Urinary bladder (tissue), 3 donors: ENCODE measurements at regions not wholly inside any gene's neighbourhood (a gene's known extent, or its start where the extent isn't known, plus 50 kb on each side); places are given as distances from the start of the nearest gene placed in this dataset.
A peak's percentile ranks its signal among the peaks of the same experiment; 100 is the strongest.

Source experiments
- DNase-seq: peaks from one replicate; pipeline ENCODE4 v3.0.0-alpha.2; 2015; ENCODE audit errors: extremely low spot score
- H3K27ac ChIP-seq: one replicate; pipeline ENCODE4 v1.5.1; 2013; ENCODE audit warnings: low read depth, mild to moderate bottlenecking, moderate library complexity
- H3K36me3 ChIP-seq: one replicate; pipeline ENCODE4 v1.6.1; 2013; ENCODE audit warnings: mild to moderate bottlenecking, moderate library complexity; ENCODE audit not compliant: insufficient read depth
- H3K4me1 ChIP-seq: one replicate; pipeline ENCODE4 v1.6.1; 2013; ENCODE audit warnings: mild to moderate bottlenecking, moderate library complexity; ENCODE audit not compliant: insufficient read depth
- H3K4me3 ChIP-seq: one replicate; pipeline ENCODE4 v1.5.1; 2013; ENCODE audit warnings: low read depth, low read length
- WGBS: extraction: QIAGEN DNeasy Blood & Tissue Kit; methylation state at CpG from one replicate; pipeline ENCODE4 v1.1.7; 2013; 5-methylcytosine and 5-hydroxymethylcytosine counted together
- donor health status: healthy with polysubstance abuse.
- donor health status: healthy.

DNA sequence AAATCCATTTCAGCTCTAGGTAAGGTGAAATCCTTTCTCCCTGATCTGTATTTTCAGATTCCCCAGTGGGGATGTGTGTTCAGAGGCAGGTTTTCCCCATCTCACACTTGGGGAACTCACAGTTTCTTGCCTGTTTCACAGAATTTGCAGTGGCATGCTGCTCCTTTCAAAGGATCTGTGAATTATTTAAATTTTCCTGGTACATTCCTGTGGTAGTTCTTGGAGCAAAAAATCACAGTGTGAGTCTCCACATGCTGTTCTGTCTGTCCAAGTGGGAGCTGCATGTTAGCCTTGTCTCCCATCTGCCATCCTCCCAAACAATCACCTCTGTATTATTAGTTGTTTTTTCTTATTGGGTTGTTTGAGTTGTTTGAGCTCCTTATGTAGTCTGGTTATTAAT lies 372.9 kb downstream of the ARL6IP6 start:
- H3K4me3 ChIP-seq: no peak overlapping the region
- no peak for DNase-seq
- H3K27ac ChIP-seq: no peak overlapping the region
- H3K36me3 ChIP-seq: no peaks in the 10 kb centered on the region
- H3K4me1 ChIP-seq: no peaks in the 10 kb centered on the region

DNA sequence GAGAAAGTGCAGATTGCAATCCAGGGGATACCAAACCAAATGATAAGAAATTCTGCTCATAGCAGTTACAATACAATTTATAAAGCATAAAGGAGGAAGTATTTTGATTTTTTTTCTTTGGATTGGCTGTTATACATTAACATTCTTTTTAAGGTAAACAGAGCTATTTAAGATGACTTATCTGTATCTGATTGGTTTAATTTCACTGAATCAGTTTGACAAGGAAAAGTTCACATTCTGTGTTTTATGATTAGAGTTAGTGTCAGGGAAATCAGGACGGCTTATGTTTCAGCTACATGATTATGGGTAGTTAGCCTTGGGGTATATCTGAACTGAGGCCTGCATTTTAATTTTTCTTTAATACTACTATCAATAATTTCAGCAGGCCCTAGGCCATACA lies 360.9 kb downstream of the ARL6IP6 start:
- H3K4me3 ChIP-seq: no peak overlapping the region
- DNase-seq: no peak
- 79% methylated on average over 1 of the region's 1 CpG for WGBS
- H3K36me3 ChIP-seq: no peaks in the 10 kb centered on the region
- H3K4me1 ChIP-seq: no peaks in the 10 kb centered on the region
- no peak overlapping the region for H3K27ac ChIP-seq

DNA sequence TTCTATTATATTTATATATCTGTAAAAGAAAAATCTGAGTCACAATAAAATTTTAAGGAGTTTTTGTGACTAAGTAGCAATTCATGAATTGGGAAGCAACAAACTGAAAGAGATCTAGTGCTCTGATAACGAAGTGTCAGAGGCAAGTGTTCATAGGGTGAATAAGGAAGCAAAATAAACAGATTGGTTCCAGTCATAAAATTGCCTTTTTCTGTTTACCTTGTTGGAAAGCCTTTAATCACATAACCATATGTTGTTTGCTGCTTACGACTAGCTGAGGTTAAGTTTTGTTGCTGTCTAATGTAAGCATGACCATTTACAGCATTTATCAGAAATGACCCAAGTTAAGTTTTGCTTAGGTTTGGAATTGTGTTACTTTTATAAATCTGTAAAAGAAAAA lies 358.9 kb downstream of the ARL6IP6 start:
- DNase-seq: no peak
- Histone ChIP-seq H3K4me1 (no peaks in the 10 kb centered on the region), H3K4me3 (no peak overlapping the region), H3K27ac (no peak overlapping the region), H3K36me3 (no peaks in the 10 kb centered on the region)
- WGBS: 39% methylated on average over 2 of the region's 2 CpGs

DNA sequence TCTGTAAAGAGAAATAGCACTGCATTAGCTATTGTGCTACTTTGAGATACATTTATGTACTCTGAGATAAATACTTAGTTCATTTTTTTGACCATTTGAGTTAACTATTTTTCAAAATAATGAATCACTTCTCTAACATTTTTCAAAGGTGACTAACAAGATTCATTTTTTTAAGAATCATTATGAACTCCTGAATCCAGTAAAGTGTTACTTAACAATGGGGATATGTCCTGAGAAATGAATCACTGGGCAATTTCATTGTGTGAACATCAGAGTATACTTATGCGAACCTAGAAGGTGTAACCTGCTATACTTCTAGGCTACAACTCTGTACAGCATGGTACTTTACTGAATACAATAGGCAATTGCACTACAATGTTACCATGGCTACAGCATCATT lies 355.8 kb downstream of the ARL6IP6 start:
- Histone ChIP-seq H3K4me1 (no peaks in the 10 kb centered on the region), H3K36me3 (no peaks in the 10 kb centered on the region), H3K4me3 (no peak overlapping the region), H3K27ac (no peak overlapping the region)
- 93% methylated on average over 1 of the region's 1 CpG for WGBS
- DNase-seq: no peak

DNA sequence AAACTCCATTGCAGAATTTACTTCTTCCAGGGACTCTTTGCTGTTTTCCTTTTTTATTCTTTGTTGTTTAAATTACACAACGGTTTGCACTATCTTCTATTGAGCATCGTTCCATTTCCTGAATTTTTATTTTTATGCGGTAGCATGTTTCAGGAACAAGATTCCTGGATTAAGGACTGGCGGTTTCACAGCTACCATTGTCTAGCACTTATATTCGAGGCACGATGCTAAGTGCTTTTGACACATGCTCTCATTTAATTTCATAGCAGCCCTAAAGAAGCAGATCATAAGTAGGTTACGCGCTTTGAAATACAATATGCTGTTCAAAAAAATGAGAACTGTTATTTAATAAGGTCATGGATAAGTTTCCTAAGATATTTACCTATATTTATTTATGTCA lies 354.4 kb downstream of the ARL6IP6 start:
- Histone ChIP-seq H3K27ac (no peak overlapping the region), H3K36me3 (no peaks in the 10 kb centered on the region), H3K4me3 (no peak overlapping the region), H3K4me1 (no peaks in the 10 kb centered on the region)
- no peak for DNase-seq
- WGBS: 80% methylated on average over 8 of the region's 8 CpGs

DNA sequence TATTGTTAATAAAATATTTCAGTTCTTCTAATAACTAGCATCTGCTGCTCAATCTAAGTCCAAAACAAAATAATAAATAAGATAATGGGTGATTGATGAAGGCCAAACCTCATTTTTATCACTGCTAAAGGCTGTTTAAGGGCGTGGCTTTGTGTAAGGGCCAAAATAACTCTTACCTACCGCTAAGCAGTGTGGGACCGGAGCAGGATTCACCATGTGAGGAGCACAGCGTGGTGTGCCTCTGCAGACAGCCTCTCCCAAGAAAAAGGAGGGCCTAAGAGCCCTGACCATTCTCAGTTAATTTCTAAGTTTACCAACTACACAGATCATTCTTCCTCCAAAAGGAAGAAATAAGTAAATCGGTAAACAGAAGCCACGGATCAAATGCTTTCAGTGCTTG lies 353.7 kb downstream of the ARL6IP6 start:
- no peak overlapping the region for H3K27ac ChIP-seq
- no peaks in the 10 kb centered on the region for H3K4me1 ChIP-seq
- no peak for DNase-seq
- WGBS: 40% methylated on average over 6 of the region's 6 CpGs
- no peaks in the 10 kb centered on the region for H3K36me3 ChIP-seq
- no peak overlapping the region for H3K4me3 ChIP-seq

DNA sequence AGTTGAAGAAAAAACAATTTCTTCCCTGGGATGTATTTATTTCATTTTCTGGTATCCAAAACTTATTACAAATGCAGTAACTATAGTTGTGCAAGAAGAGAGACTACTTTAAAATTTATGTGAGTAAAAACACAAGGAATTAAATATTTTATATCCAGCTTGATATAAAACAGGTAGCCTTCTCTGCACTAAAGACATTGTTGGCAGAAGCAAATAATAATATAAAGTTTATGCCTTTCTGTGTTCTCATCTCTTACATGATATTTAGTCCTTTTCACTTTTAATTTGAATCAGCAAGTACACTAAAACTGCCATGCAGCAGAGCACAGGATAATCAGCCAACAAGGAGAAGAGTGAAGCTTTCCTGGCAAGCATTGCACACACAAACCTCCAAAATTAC lies 352.7 kb downstream of the ARL6IP6 start:
- no peak overlapping the region for H3K4me3 ChIP-seq
- no peaks in the 10 kb centered on the region for H3K36me3 ChIP-seq
- H3K4me1 ChIP-seq: no peaks in the 10 kb centered on the region
- DNase-seq: no peak
- H3K27ac ChIP-seq: no peak overlapping the region

DNA sequence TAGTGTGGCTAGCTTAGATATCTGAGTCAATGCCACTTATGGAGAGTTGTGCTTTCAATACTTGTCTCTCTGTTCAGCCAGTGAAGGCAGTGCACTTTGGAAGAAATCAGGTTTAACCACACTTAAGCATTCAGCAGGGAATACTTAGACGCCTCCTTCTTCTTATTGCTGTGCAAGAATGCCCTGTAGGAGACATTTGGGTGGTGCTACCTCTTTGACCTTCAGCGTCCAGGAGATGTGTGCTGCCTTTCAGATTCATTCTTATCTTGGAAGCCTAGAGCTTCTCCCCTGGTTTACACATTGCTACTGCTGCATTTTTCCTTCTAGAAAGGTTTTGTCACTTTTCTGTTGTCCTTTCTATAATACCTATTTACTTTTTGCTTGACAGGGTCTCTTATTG lies 350.5 kb downstream of the ARL6IP6 start:
- H3K36me3 ChIP-seq: no peaks in the 10 kb centered on the region
- 88% methylated on average over 2 of the region's 2 CpGs for WGBS
- no peaks in the 10 kb centered on the region for H3K4me1 ChIP-seq
- H3K27ac ChIP-seq: no peak overlapping the region
- no peak overlapping the region for H3K4me3 ChIP-seq
- DNase-seq: no peak

DNA sequence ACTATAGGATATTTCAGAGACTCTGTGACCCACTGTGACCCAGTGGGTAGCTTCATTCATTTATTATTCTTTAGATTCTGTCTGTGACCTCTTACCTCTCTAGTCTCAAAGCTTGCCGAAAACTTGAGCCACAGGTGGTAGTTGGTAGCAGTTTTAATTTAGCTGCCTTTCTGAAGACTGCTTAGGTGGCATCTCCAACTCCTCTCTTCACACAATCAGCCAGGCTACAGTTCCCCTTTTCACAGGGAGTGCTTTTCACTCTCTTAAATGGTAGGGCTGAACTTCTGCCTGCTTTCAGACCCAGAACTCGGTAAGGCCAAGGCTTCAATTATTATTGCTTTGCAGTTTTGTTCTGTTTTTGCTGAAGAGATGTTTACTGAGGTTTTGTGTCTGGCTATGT lies 349.6 kb downstream of the ARL6IP6 start:
- no peaks in the 10 kb centered on the region for H3K4me1 ChIP-seq
- no peak overlapping the region for H3K27ac ChIP-seq
- H3K36me3 ChIP-seq: no peaks in the 10 kb centered on the region
- H3K4me3 ChIP-seq: no peak overlapping the region
- 81% methylated on average over 2 of the region's 2 CpGs for WGBS
- DNase-seq: no peak

DNA sequence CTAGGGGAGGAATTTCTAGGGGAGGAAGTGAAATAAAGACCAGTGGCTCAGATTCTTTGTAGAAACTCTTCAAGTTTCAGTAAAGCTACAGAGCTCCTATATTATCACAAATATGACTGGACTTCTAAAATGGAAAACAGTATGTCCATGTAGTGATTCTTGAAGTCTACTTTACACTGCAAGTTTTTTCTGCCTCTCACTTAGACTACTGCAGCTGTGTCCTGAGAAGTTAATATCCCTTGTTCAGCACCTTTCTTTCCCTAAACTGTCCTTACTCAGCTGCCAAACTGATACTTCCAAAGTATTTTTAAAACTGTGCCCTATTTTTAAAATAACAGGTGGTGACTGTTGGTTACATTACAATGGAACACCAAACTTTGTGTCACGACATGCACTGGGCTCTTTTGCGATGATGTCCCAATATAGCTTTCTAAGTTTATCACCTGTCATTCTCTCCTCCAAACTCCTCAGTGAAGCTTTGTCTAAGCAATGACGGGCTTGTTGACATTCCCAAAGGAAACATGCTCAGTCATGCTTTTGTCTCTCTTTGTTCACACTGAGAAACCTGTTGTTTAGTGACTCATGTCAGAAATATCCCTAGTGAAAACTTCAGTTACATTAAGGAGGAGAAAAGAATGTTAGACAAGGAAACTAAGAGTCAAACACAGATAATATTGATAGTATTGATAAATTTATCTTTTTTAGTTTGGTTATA lies 341.1 kb downstream of the ARL6IP6 start:
- Histone ChIP-seq H3K36me3 (no peaks in the 10 kb centered on the region), H3K27ac (no peak overlapping the region), H3K4me1 (no peaks in the 10 kb centered on the region), H3K4me3 (no peak overlapping the region)
- DNase-seq: peak; percentile 50
- WGBS: 51% methylated on average over 3 of the region's 3 CpGs

DNA sequence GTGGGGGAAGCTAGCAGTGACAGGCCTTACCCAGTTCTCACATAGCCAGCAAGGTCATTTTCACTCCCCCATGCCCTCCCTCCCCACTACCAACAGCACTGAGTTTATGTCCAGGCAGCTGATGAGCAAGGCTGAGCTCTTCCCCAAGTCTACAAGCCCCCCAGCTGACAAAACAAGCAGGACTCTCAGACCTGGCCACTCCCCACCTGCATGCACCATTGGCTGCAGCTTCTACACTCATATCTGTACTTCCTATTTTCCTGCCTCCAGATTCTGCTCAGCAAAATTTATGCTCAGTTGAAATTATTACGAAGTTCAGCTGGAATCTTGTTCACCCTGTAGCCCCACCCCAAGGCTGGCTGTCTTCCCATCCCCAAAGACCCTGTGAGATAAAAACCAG lies 339.3 kb downstream of the ARL6IP6 start:
- DNase-seq: no peak
- Histone ChIP-seq H3K36me3 (no peaks in the 10 kb centered on the region), H3K27ac (no peak overlapping the region), H3K4me3 (no peak overlapping the region), H3K4me1 (no peaks in the 10 kb centered on the region)
- 51% methylated on average over 1 of the region's 1 CpG for WGBS

DNA sequence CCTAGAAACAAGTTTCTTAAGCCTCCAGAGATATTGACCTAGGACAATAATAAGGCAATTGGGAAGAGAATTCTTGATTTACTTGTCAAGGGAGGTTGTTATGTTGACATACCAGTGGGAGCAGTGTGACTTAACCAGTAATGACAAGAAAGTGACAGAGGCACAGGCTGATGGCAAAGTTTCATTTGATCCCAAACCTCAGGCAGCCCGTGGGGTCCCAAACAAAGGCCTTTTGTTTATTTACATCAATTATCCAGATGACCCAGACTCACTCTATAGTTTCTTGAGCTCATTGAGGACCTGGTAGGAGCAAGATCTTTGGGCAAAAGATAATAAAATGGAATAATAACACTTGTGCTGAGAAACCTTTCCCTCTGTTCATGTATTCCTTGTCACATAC lies 336.8 kb downstream of the ARL6IP6 start:
- Histone ChIP-seq H3K36me3 (no peaks in the 10 kb centered on the region), H3K4me3 (no peak overlapping the region), H3K4me1 (no peaks in the 10 kb centered on the region), H3K27ac (no peak overlapping the region)
- DNase-seq: no peak
- 32% methylated on average over 1 of the region's 1 CpG for WGBS

DNA sequence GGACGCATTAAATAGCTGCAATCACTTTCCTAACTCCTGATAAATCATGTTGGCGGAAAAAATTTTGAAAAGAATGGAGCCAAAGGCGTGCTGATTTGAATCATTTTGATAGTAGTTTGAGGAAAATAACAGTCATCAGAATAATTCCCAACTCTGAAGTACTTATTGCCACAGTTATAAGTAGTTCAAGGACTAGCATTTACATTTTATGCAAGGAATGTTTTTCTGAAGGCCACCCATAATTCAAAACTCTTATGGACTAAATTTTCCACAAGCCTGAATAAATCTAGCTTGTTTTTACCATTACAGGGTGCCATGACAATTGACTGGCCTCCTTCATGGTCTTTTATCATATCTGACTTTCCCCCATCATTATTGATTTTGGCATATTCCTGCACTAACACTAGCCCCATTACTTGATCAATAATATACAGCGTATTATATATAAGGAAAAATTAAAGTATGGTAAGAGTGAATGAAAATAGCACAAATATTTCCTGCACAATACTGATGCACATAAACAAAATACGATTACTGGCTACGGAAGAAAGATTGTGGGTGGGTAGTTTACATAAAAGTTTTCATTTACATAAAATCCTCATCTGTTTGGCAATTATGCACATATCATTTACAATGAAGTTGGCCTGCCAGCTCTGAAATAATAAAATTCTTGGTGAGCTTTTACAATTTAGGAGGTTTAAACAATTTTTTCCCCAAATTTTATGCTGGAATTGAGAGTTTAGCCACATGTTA lies 334.6 kb downstream of the ARL6IP6 start:
- Histone ChIP-seq H3K4me3 (no peak overlapping the region), H3K36me3 (no peaks in the 10 kb centered on the region), H3K27ac (no peak overlapping the region), H3K4me1 (no peaks in the 10 kb centered on the region)
- no peak for DNase-seq
- WGBS: 76% methylated on average over 6 of the region's 6 CpGs

DNA sequence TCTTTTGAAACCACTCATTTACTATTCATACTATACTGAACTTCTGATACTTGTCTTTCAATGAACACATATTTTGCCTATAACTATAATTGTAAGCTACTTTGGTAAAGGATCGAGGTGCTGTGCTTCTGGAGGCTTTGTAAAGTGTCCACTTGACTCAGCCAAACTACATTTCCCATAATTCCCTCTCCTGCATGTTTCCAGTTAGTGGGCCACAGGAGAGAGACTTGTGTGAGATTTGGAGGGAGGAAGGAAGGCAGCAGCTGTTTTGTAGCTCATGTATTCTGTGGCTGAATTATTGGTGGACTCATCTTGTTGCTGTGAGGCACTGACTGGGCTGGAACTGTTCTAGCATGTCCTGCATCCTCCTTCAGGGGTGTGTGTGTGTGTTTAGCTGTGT lies 328.8 kb downstream of the ARL6IP6 start:
- Histone ChIP-seq H3K36me3 (no peaks in the 10 kb centered on the region), H3K4me1 (no peaks in the 10 kb centered on the region), H3K27ac (no peak overlapping the region), H3K4me3 (no peak overlapping the region)
- DNase-seq: no peak
- 72% methylated on average over 1 of the region's 1 CpG for WGBS
